BLaER1 (cell line): ENCODE measurements at regions not wholly inside any gene's neighbourhood (a gene's known extent, or its start where the extent isn't known, plus 50 kb on each side); places are given as distances from the start of the nearest gene placed in this dataset.

Experiments used
- H3K27ac ChIP-seq: shearing (Covaris generic); formaldehyde crosslinking; 2 replicates; pipeline ENCODE4 v1.8.1; 2022
- H3K27me3 ChIP-seq: shearing (Covaris generic); formaldehyde crosslinking; 2 replicates; pipeline ENCODE4 v1.8.1; 2022
- H3K36me3 ChIP-seq: shearing (Covaris generic); formaldehyde crosslinking; 2 replicates; pipeline ENCODE4 v1.8.1; 2022
- H3K4me1 ChIP-seq: shearing (Covaris generic); formaldehyde crosslinking; 2 replicates; pipeline ENCODE4 v1.8.1; 2022
- H3K4me2 ChIP-seq: shearing (Covaris generic); formaldehyde crosslinking; 2 replicates; pipeline ENCODE4 v1.8.1; 2022
- H3K4me3 ChIP-seq: shearing (Covaris generic); formaldehyde crosslinking; 2 replicates; pipeline ENCODE4 v1.8.1; 2022
- H3K9ac ChIP-seq: shearing (Covaris generic); formaldehyde crosslinking; 2 replicates; pipeline ENCODE4 v1.8.1; 2022
- H3K9me3 ChIP-seq: shearing (Covaris generic); formaldehyde crosslinking; 2 replicates; pipeline ENCODE4 v1.8.1; 2022
- H4K20me1 ChIP-seq: shearing (Covaris generic); formaldehyde crosslinking; 2 replicates; pipeline ENCODE4 v1.8.1; 2022
- Cebpa-rat ChIP-seq: shearing (Covaris generic); IDR thresholded peaks from 2 replicates; pipeline ENCODE4 v1.8.1; 2022

GRCh38 chr18:1488394-1488793 lies 583.7 kb downstream of the ADCYAP1 start:
- Histone ChIP-seq H3K4me1 (no peaks in the 10 kb centered on the region), H3K4me2 (no peak overlapping the region), H3K27ac (no peak overlapping the region), H4K20me1 (no peaks in the 10 kb centered on the region), H3K27me3 (no peaks in the 10 kb centered on the region), H3K4me3 (no peak overlapping the region), H3K9ac (no peak overlapping the region), H3K36me3 (no peaks in the 10 kb centered on the region), H3K9me3 (no peaks in the 10 kb centered on the region; the same call in 1 of the 2 replicates)
- TF ChIP-seq Cebpa-rat, result no peak

- TF ChIP-seq Cebpa-rat, result no peak
- Histone ChIP-seq H3K27ac (no peak overlapping the region), H3K36me3 (no peaks in the 10 kb centered on the region), H4K20me1 (no peaks in the 10 kb centered on the region), H3K9ac (no peak overlapping the region), H3K27me3 (no peaks in the 10 kb centered on the region), H3K4me3 (no peak overlapping the region), H3K4me2 (no peak overlapping the region), H3K4me1 (no peaks in the 10 kb centered on the region), H3K9me3 (no peaks in the 10 kb centered on the region; the same call in 1 of the 2 replicates)
Measured at GRCh38 chr18:1488957-1489356, 584.3 kb downstream of the ADCYAP1 start.

- Histone ChIP-seq H3K9me3 (no peaks in the 10 kb centered on the region; the same call in 1 of the 2 replicates), H3K27me3 (no peaks in the 10 kb centered on the region), H4K20me1 (no peaks in the 10 kb centered on the region), H3K36me3 (no peaks in the 10 kb centered on the region), H3K4me1 (no peaks in the 10 kb centered on the region), H3K27ac (no peak overlapping the region), H3K4me3 (no peak overlapping the region), H3K4me2 (no peak overlapping the region), H3K9ac (no peak overlapping the region)
- TF ChIP-seq Cebpa-rat, result no peak
Measured at GRCh38 chr18:1495387-1495786, 590.7 kb downstream of the ADCYAP1 start.

- Histone ChIP-seq H3K4me3 (no peak overlapping the region), H3K4me2 (no peak overlapping the region), H3K9ac (no peak overlapping the region), H3K9me3 (no peaks in the 10 kb centered on the region; the same call in 1 of the 2 replicates), H4K20me1 (no peaks in the 10 kb centered on the region), H3K36me3 (no peaks in the 10 kb centered on the region), H3K4me1 (no peaks in the 10 kb centered on the region), H3K27ac (no peak overlapping the region), H3K27me3 (no peaks in the 10 kb centered on the region)
- no peak for TF ChIP-seq Cebpa-rat
Measured at GRCh38 chr18:1496096-1496495, 591.4 kb downstream of the ADCYAP1 start.

- TF ChIP-seq Cebpa-rat, result no peak
- Histone ChIP-seq H3K27ac (no peak overlapping the region), H3K27me3 (no peaks in the 10 kb centered on the region), H4K20me1 (no peaks in the 10 kb centered on the region), H3K4me3 (no peak overlapping the region), H3K4me2 (no peak overlapping the region), H3K9me3 (no peaks in the 10 kb centered on the region; the same call in 1 of the 2 replicates), H3K36me3 (no peaks in the 10 kb centered on the region), H3K4me1 (no peaks in the 10 kb centered on the region), H3K9ac (no peak overlapping the region)
Measured at GRCh38 chr18:1498216-1498615, 593.5 kb downstream of the ADCYAP1 start.

- H3K9ac ChIP-seq, result no peak overlapping the region
- H3K36me3 ChIP-seq, result no peaks in the 10 kb centered on the region
- H3K27me3 ChIP-seq, result no peaks in the 10 kb centered on the region
- H3K4me1 ChIP-seq, result no peaks in the 10 kb centered on the region
- H3K4me3 ChIP-seq, result no peak overlapping the region
- H3K27ac ChIP-seq, result no peak overlapping the region
- no peaks in the 10 kb centered on the region; the same call in 1 of the 2 replicates for H3K9me3 ChIP-seq
- no peaks in the 10 kb centered on the region for H4K20me1 ChIP-seq
- no peak for TF ChIP-seq Cebpa-rat
- no peak overlapping the region for H3K4me2 ChIP-seq
Measured at GRCh38 chr18:1499265-1499664, 594.6 kb downstream of the ADCYAP1 start.

DNA sequence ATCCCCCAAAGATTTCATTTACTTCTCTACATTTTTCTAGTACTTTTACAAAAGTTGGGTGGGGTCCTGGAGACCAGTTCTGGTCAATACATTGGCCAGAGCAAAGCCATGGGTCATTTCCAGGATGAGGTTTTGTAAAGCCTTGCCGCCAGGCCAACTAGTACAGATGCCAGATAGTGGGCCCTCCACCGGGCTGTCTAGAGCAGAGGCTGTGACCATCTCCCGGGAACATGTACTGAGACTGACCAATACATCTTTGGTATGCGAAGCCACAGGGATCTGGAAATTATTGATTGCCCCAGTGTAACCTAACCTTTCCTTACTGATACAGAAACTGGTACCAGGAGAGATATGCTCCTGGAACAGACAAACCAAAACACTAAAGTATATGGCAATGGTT lies 599.2 kb downstream of the ADCYAP1 start:
- Histone ChIP-seq H3K27ac (no peak overlapping the region), H3K36me3 (no peaks in the 10 kb centered on the region), H3K4me3 (no peak overlapping the region), H3K27me3 (no peaks in the 10 kb centered on the region), H3K4me1 (no peaks in the 10 kb centered on the region), H3K9me3 (no peaks in the 10 kb centered on the region), H4K20me1 (no peaks in the 10 kb centered on the region), H3K9ac (no peak overlapping the region), H3K4me2 (no peak overlapping the region)
- no peak for TF ChIP-seq Cebpa-rat

GRCh38 chr18:1505856-1506255 lies 601.2 kb downstream of the ADCYAP1 start:
- Histone ChIP-seq H3K4me2 (no peak overlapping the region), H3K9ac (no peak overlapping the region), H3K27ac (no peak overlapping the region), H3K4me1 (no peaks in the 10 kb centered on the region), H3K36me3 (no peaks in the 10 kb centered on the region), H3K9me3 (no peaks in the 10 kb centered on the region), H4K20me1 (no peaks in the 10 kb centered on the region), H3K4me3 (no peak overlapping the region), H3K27me3 (no peaks in the 10 kb centered on the region)
- no peak for TF ChIP-seq Cebpa-rat

DNA sequence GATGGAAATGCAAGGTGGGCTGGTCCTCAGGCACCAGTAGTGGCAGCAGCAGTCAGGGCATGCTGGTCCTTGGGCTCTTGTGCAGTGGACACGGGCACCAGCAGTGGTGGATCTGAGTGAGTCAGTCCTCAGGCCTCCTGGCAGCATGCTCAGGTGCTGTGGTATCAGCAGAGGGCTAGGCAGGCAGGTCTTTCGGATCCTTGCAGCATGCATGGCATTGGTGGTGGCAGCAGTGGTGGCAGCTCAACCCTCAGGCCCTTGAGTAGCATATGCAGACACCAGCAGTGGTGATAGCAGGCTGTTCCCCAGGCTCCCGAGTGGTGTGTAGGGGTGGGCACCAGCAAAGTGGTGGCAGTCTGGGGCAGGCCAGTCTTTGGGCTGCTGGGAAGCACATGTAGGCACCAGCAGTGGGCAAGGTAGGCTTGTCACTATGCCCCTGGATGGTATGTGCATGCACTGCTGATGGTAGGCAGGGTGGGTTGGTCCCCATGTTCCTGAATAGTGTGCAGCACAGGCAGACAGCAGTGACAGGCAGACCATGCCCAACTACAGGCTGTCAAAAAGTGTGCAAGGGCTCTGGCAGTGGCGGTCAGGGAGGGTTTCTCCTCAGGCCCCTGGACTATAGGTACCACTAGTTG lies 606.0 kb downstream of the ADCYAP1 start:
- H3K27me3 ChIP-seq, result no peaks in the 10 kb centered on the region
- no peak overlapping the region for H3K4me2 ChIP-seq
- H3K9ac ChIP-seq, result no peak overlapping the region
- no peaks in the 10 kb centered on the region for H4K20me1 ChIP-seq
- H3K36me3 ChIP-seq, result no peaks in the 10 kb centered on the region
- no peaks in the 10 kb centered on the region for H3K4me1 ChIP-seq
- no peak overlapping the region for H3K4me3 ChIP-seq
- no peak for TF ChIP-seq Cebpa-rat
- no peaks in the 10 kb centered on the region for H3K9me3 ChIP-seq
- no peak overlapping the region for H3K27ac ChIP-seq

DNA sequence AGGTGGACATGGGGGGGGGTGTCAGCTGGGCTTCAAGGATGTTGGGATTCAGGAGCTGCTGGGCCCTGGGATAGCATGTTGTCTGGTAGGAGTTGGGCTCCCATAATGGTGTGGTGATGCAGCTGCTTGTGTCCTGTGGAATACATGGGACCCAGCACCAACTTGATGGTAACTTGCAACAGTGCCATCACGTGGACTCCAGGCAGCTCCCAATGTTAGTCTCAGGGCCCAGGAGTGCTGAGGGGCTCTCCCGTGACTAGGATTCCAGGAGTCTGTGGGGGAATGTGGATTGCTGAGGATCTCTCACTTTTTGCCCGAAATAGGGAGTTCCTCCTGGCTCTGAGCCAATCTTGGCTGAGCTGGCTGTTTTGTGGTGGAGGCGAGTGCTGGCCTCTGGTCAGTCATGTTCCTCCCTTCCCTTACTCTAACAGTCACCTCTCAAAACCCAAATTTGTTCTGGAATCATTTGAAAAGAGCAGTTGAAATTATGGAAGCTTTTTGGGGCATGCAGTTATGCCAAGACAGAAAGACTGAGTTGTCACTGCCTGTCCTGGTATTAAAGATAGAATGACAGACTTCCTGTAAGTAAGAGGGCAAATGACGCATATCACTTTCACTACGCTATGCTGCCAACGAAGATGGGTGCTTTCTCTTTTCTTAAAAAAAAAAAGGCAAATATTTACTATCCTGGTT lies 607.1 kb downstream of the ADCYAP1 start:
- Histone ChIP-seq H3K4me1 (no peaks in the 10 kb centered on the region), H3K4me3 (no peak overlapping the region), H3K27me3 (no peaks in the 10 kb centered on the region), H4K20me1 (no peaks in the 10 kb centered on the region), H3K36me3 (no peaks in the 10 kb centered on the region), H3K9me3 (no peaks in the 10 kb centered on the region), H3K4me2 (no peak overlapping the region), H3K27ac (no peak overlapping the region), H3K9ac (no peak overlapping the region)
- TF ChIP-seq Cebpa-rat, result no peak
